Endothelial cell of umbilical vein (primary cell): ENCODE measurements at regions not wholly inside any gene's neighbourhood (a gene's known extent, or its start where the extent isn't known, plus 50 kb on each side); places are given as distances from the start of the nearest gene placed in this dataset.

Source experiments
- BruUV-seq: library from RNA; stranded (reverse); fragments of 400-500 nt; replicated peaks from 2 replicates; lab custom pipeline; 2021; lab: Mats Ljungman, UMichigan
- CTCF ChIA-PET: fragments of 300-600, 350-600 bp; sonication (Branson Sonifier 250); formaldehyde crosslinking; loops from one replicate; lab custom pipeline; 2021; ENCODE audit warnings: antibody characterized with exemption, inconsistent platforms; lab: Charles Lee
- POLR2A ChIA-PET: fragments of 300-600, 350-600 bp; sonication (Branson Sonifier 250); formaldehyde crosslinking; loops from one replicate; lab custom pipeline; 2021; ENCODE audit warnings: antibody characterized with exemption, inconsistent platforms; lab: Charles Lee
- DNase-seq: peaks from one replicate; pipeline ENCODE4 v3.0.0-alpha.2; 2011; ENCODE audit warnings: low read depth, low spot score
- FAIRE-seq: peaks from 2 replicates; lab custom pipeline; 2011; peaks lifted over from hg19 to GRCh38; lab: Jason Lieb, UNC
- H2AFZ ChIP-seq: 2 replicates; pipeline ENCODE4 v1.6.0; 2012; ENCODE audit warnings: low read depth, low read length, control low read depth, inconsistent platforms
- H3K27ac ChIP-seq: 2 replicates; pipeline ENCODE4 v1.5.1; 2011; ENCODE audit warnings: low read depth, mild to moderate bottlenecking, control low read depth, low read length, moderate library complexity; ENCODE audit not compliant: insufficient read depth
- H3K27me3 ChIP-seq, 2 experiments: 2 replicates each; pipeline versions ENCODE4 v1.6.0 to v1.6.1; 2011; ENCODE audit warnings: low read length in 2 of 2, mixed read lengths in 1 of 2; ENCODE audit not compliant: control insufficient read depth in 2 of 2, insufficient read depth in 2 of 2
- H3K36me3 ChIP-seq, 2 experiments: 2 replicates in 1 of 2; 3 replicates in 1 of 2; pipeline ENCODE4 v1.5.1; 2011; ENCODE audit warnings: low read length in 2 of 2, mild to moderate bottlenecking in 1 of 2, moderate library complexity in 1 of 2; ENCODE audit not compliant: control insufficient read depth in 2 of 2, insufficient read depth in 2 of 2; ENCODE audit errors: extremely low read depth in 1 of 2
- H3K4me1 ChIP-seq: 3 replicates; pipeline ENCODE4 v1.5.1; 2011; ENCODE audit warnings: mild to moderate bottlenecking, low read length; ENCODE audit not compliant: control insufficient read depth, insufficient read depth; ENCODE audit errors: extremely low read depth
- H3K4me2 ChIP-seq: 2 replicates; pipeline ENCODE4 v1.6.1; 2011; ENCODE audit warnings: low read length, control low read depth, mixed read lengths; ENCODE audit not compliant: insufficient read depth
- H3K4me3 ChIP-seq, 3 experiments: fragments of 200-600 bp in 1 of 3; sonication (generic), shearing (Covaris generic) in 1 of 3; replicated peaks in 1 of 3; 2 replicates each; pipeline ENCODE4 v1.5.1; 2011 to 2016; ENCODE audit warnings: control low read depth in 3 of 3, low read length in 3 of 3, mild to moderate bottlenecking in 2 of 3, inconsistent platforms in 1 of 3, low read depth in 1 of 3, moderate library complexity in 1 of 3; ENCODE audit not compliant: insufficient read depth in 1 of 3
- H3K79me2 ChIP-seq: 2 replicates; pipeline ENCODE4 v1.6.0; 2012; ENCODE audit warnings: low read length, inconsistent platforms; ENCODE audit not compliant: control insufficient read depth, insufficient read depth
- H3K9ac ChIP-seq: replicated peaks from 2 replicates; pipeline ENCODE3; 2011; ENCODE audit warnings: low read length, control low read depth; ENCODE audit not compliant: insufficient read depth; ENCODE audit errors: extremely low read depth
- H3K9me1 ChIP-seq: replicated peaks from 3 replicates; pipeline ENCODE4 v1.6.0; 2011; ENCODE audit warnings: mild to moderate bottlenecking, low read length; ENCODE audit not compliant: control insufficient read depth, insufficient read depth; ENCODE audit errors: extremely low read depth
- H3K9me3 ChIP-seq: replicated peaks from 2 replicates; pipeline ENCODE4 v1.5.1; 2012; ENCODE audit warnings: low read length, inconsistent platforms; ENCODE audit not compliant: control insufficient read depth, insufficient read depth
- H4K20me1 ChIP-seq: replicated peaks from 2 replicates; pipeline ENCODE3; 2011; ENCODE audit warnings: mild to moderate bottlenecking, low read length; ENCODE audit not compliant: control insufficient read depth, insufficient read depth; ENCODE audit errors: extremely low read depth
- CTCF ChIP-seq, 2 donors: IDR thresholded peaks; 1 replicate in 1 of 2; 2 replicates in 1 of 2; pipeline ENCODE4 v1.5.1; 2011; ENCODE audit warnings: low read length in 2 of 2, mild to moderate bottlenecking in 2 of 2, moderate library complexity in 2 of 2, control low read depth in 1 of 2, inconsistent platforms in 1 of 2, low read depth in 1 of 2; ENCODE audit not compliant: insufficient read depth in 1 of 2; ENCODE audit errors: extremely low read depth in 1 of 2
- EZH2 ChIP-seq: IDR thresholded peaks from 2 replicates; pipeline ENCODE4 v1.6.1; 2012; ENCODE audit warnings: borderline replicate concordance, low read depth, mild to moderate bottlenecking, moderate library complexity, low read length, inconsistent platforms; ENCODE audit not compliant: severe bottlenecking
- FOS ChIP-seq: IDR thresholded peaks from 2 replicates; pipeline ENCODE4 v1.6.1; 2011; ENCODE audit warnings: mild to moderate bottlenecking, low read length, moderate library complexity, borderline replicate concordance; ENCODE audit not compliant: insufficient read depth
- GATA2 ChIP-seq: IDR thresholded peaks from 2 replicates; pipeline ENCODE4 v1.7.0; 2011; ENCODE audit warnings: low read depth, mild to moderate bottlenecking, moderate library complexity, mixed read lengths, low read length; ENCODE audit not compliant: insufficient read length, insufficient read depth
- JUN ChIP-seq: IDR thresholded peaks from 2 replicates; pipeline ENCODE4 v1.6.1; 2011; ENCODE audit warnings: borderline replicate concordance, low read depth; ENCODE audit not compliant: insufficient read length, insufficient read depth
- MAX ChIP-seq: IDR thresholded peaks from 2 replicates; pipeline ENCODE4 v1.6.1; 2011; ENCODE audit not compliant: insufficient read depth, insufficient read length
- MYC ChIP-seq: IDR thresholded peaks from one replicate; pipeline ENCODE4 v1.6.1; 2011; ENCODE audit warnings: mild to moderate bottlenecking, low read depth, low read length
- POLR2A ChIP-seq: IDR thresholded peaks from 2 replicates; pipeline ENCODE4 v1.6.1; 2012; ENCODE audit warnings: low read depth, mild to moderate bottlenecking, control low read depth, low read length
- POLR2AphosphoS5 ChIP-seq: IDR thresholded peaks from 2 replicates; pipeline ENCODE4 v1.6.1; 2012; ENCODE audit warnings: low read depth, mild to moderate bottlenecking, control low read depth, low read length, moderate library complexity; ENCODE audit not compliant: insufficient read depth
- dilution Hi-C: fragments of 300-500 bp; cut with MboI; formaldehyde crosslinking; loops from one replicate; pipeline ENCODE4 v1.15.0; 2019; ENCODE audit warnings: low sequenced_read_pairs; ENCODE audit not compliant: extremely low pct_ligation_motif_present
- intact Hi-C: fragments of 100-400 bp; cut with micrococcal nuclease; formaldehyde crosslinking; loops from one replicate; pipeline ENCODE4 v1.10.0; 2022

- H2AFZ ChIP-seq: no peak overlapping the region
- H3K9me1 ChIP-seq: no peaks in the 10 kb centered on the region
- peaks cover 75% of the 10 kb centered on the region for H3K79me2 ChIP-seq
- H3K27ac ChIP-seq: peak overlapping the region; percentile 99
- no peaks in the 10 kb centered on the region for H4K20me1 ChIP-seq
- no peaks in the 10 kb centered on the region for H3K36me3 ChIP-seq
- FAIRE-seq (peak; percentile 87), DNase-seq (peak; percentile 84)
- dilution Hi-C loops: no loop called here
- TF ChIP-seq JUN: peak; percentile 47
- TF ChIP-seq MYC: no peak
- no peak for TF ChIP-seq MAX
- peak; percentile 80 for TF ChIP-seq POLR2AphosphoS5
- TF ChIP-seq GATA2: peak; percentile 80
- TF ChIP-seq POLR2A: peak; percentile 46
- TF ChIP-seq EZH2: no peak
- TF ChIP-seq FOS: peak; percentile 84
- no peak for TF ChIP-seq CTCF (IDR thresholded peaks at IDR 0.05; ENCODE audit: extremely low read depth in 1 of 2, insufficient read depth in 1 of 2, low read depth in 1 of 2, low read length in 2 of 2)
- H3K4me1 ChIP-seq: peaks cover 64% of the 10 kb centered on the region
- no peak overlapping the region for H3K4me3 ChIP-seq
- BruUV-seq: no TSS peak
- ChIA-PET POLR2A (interaction anchor here (1.2 kb wide), 1 partner anchor 26 kb away, joined by 3 read pairs; no protein-coding TSS in a partner anchor), CTCF (interaction anchor here (0.7 to 14.5 kb wide), 12 partner anchors 9 to 236 kb away, joined by 3 to 139 read pairs (median 6); no protein-coding TSS in a partner anchor)
- H3K9ac ChIP-seq: peak overlapping the region; percentile 55
- no peaks in the 10 kb centered on the region for H3K27me3 ChIP-seq
- no peaks in the 10 kb centered on the region for H3K9me3 ChIP-seq
- peak overlapping the region; percentile 33 for H3K4me2 ChIP-seq
- intact Hi-C loops: loop anchor here (1.0 kb wide), 1 partner anchor 8 kb away; no protein-coding TSS in a partner anchor
Observed at GRCh38 chr1:201748335-201748734, 80.6 kb upstream of the IPO9 start.
